ENCODE measurements at regions not wholly inside any gene's neighbourhood (a gene's known extent, or its start where the extent isn't known, plus 50 kb on each side); places are given as distances from the start of the nearest gene placed in this dataset.
A peak's percentile ranks its signal among the peaks of the same experiment; 100 is the strongest.

GRCh38 chr2:181777734-181778133 is 97.4 kb upstream of the NEUROD1 start:
- H3K27ac Mint-ChIP-seq = no peak overlapping the region
- TF ChIP-seq, protein P1, sequence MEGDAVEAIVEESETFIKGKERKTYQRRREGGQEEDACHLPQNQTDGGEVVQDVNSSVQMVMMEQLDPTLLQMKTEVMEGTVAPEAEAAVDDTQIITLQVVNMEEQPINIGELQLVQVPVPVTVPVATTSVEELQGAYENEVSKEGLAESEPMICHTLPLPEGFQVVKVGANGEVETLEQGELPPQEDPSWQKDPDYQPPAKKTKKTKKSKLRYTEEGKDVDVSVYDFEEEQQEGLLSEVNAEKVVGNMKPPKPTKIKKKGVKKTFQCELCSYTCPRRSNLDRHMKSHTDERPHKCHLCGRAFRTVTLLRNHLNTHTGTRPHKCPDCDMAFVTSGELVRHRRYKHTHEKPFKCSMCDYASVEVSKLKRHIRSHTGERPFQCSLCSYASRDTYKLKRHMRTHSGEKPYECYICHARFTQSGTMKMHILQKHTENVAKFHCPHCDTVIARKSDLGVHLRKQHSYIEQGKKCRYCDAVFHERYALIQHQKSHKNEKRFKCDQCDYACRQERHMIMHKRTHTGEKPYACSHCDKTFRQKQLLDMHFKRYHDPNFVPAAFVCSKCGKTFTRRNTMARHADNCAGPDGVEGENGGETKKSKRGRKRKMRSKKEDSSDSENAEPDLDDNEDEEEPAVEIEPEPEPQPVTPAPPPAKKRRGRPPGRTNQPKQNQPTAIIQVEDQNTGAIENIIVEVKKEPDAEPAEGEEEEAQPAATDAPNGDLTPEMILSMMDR (IDR thresholded peaks at IDR 0.05) = no peak
- peaks cover 60% of the 10 kb centered on the region for H3K4me1 Mint-ChIP-seq (ENCODE audit: low read depth)
- no peaks in the 10 kb centered on the region for H3K9me3 Mint-ChIP-seq
- H3K36me3 Mint-ChIP-seq (ENCODE audit: low read depth) = peaks cover 8% of the 10 kb centered on the region; the same call in 1 of the 2 replicates
- H3K4me3 Mint-ChIP-seq = no peak overlapping the region
- H3K27me3 Mint-ChIP-seq (ENCODE audit: insufficient read depth) = peaks cover 1% of the 10 kb centered on the region; the same call in 1 of the 2 replicates
- no peak for DNase-seq

- Mint-ChIP-seq H3K27me3 (ENCODE audit: insufficient read depth) (peaks cover 1% of the 10 kb centered on the region; the same call in 1 of the 2 replicates), H3K4me1 (ENCODE audit: low read depth) (peaks cover 70% of the 10 kb centered on the region), H3K9me3 (no peaks in the 10 kb centered on the region), H3K4me3 (no peak overlapping the region), H3K27ac (no peak overlapping the region), H3K36me3 (ENCODE audit: low read depth) (no peaks in the 10 kb centered on the region)
- DNase-seq = no peak
- TF ChIP-seq, protein P1 (IDR thresholded peaks at IDR 0.05) = no peak
These were observed 98.4 kb upstream of the NEUROD1 start for GRCh38 chr2:181778621-181779201.

DNA sequence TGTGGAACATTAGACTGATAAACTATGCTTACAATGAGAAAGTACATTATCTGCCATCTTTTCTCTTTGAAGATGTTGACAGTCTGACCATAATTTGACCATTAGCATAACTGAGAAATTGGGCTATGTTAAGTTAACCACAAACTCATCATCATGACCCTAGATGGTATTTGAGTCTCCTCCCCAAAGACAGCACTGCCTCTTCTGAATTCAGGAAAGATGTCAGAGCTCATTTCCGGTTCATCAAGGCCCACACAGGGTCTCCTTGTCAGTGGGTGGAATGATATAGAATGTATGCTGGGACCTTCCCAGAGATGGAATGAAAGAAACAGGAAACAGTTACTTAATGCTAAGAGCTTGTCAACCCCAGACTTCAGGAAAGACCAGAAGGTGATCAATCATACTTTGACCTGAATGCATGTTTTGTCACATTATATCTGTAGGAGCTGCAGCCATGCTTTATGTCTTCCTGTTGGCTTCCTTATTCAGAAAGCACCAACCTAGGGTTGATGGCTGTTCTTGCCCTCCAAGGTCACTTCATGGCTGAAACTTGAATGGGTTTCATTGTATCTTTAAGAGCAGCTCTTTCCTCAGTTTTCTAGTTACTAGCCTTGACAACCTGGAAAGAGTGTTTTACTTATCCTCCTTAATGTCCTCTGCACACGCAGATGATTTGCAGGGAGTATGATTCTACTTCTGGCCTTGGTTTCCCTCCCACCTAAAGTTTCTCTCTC is 99.1 kb upstream of the NEUROD1 start:
- Mint-ChIP-seq H3K27me3 (ENCODE audit: insufficient read depth) (peaks cover 1% of the 10 kb centered on the region; the same call in 1 of the 2 replicates), H3K27ac (peak overlapping the region; percentile 16; the same call in 1 of the 2 replicates), H3K9me3 (no peaks in the 10 kb centered on the region), H3K4me1 (ENCODE audit: low read depth) (peaks cover 71% of the 10 kb centered on the region), H3K36me3 (ENCODE audit: low read depth) (no peaks in the 10 kb centered on the region), H3K4me3 (no peak overlapping the region)
- TF ChIP-seq, protein P1 (IDR thresholded peaks at IDR 0.05) = no peak
- no peak for DNase-seq

DNA sequence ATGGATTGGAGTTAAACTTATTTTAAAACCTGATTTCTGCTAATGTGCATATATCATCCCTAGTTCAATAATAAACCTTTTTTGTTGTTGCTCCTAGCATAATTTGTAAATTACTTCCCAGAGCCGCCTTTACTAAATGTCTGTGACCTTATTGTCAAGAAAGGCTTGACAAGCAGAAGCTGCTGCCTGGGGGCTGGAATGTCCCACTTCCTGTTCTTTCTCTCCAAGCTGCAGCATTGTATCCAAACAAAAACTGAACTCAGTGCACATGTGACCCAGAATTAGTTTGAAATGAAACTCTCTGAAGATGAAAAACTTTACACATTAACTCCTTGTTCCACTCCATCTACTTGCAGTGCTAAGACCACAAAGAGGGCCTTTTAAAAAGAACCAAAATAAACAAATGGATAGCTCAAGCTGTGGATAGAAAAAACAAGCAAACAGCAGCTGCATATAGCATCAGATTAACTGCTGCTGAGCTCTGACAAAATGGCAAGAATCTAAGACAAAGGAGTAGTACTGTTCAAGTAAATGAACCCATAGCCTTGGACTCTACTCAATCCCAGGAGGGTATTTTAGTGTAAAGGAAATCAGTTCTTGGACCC is 99.8 kb upstream of the NEUROD1 start:
- no peak for DNase-seq
- no peaks in the 10 kb centered on the region for H3K9me3 Mint-ChIP-seq
- no peak overlapping the region for H3K4me3 Mint-ChIP-seq
- H3K27ac Mint-ChIP-seq = peak overlapping the region; percentile 34
- TF ChIP-seq, protein P1 (IDR thresholded peaks at IDR 0.05) = no peak
- H3K4me1 Mint-ChIP-seq (ENCODE audit: low read depth) = peaks cover 71% of the 10 kb centered on the region
- no peaks in the 10 kb centered on the region for H3K36me3 Mint-ChIP-seq (ENCODE audit: low read depth)
- peaks cover 1% of the 10 kb centered on the region; the same call in 1 of the 2 replicates for H3K27me3 Mint-ChIP-seq (ENCODE audit: insufficient read depth)

GRCh38 chr2:181780657-181781056 is 100.3 kb upstream of the NEUROD1 start:
- H3K36me3 Mint-ChIP-seq (ENCODE audit: low read depth) = no peaks in the 10 kb centered on the region
- DNase-seq = no peak
- H3K27me3 Mint-ChIP-seq (ENCODE audit: insufficient read depth) = peaks cover 1% of the 10 kb centered on the region; the same call in 1 of the 2 replicates
- peak overlapping the region; percentile 6; the same call in 1 of the 2 replicates for H3K27ac Mint-ChIP-seq
- no peaks in the 10 kb centered on the region for H3K9me3 Mint-ChIP-seq
- peaks cover 75% of the 10 kb centered on the region for H3K4me1 Mint-ChIP-seq (ENCODE audit: low read depth)
- no peak overlapping the region for H3K4me3 Mint-ChIP-seq
- TF ChIP-seq, protein P1 (IDR thresholded peaks at IDR 0.05) = no peak

Data from HFFc6 (cell line).